Lower leg skin (tissue), 3 donors: ENCODE measurements at regions not wholly inside any gene's neighbourhood (a gene's known extent, or its start where the extent isn't known, plus 50 kb on each side); places are given as distances from the start of the nearest gene placed in this dataset.

Source experiments
- CTCF ChIP-seq, 3 donors: fragments of 450-650 bp; IDR thresholded peaks; one replicate each; pipeline ENCODE4 v1.5.1; 2016; ENCODE audit warnings: antibody characterized with exemption in 3 of 3, mild to moderate bottlenecking in 3 of 3, moderate library complexity in 2 of 3
- POLR2A ChIP-seq, 2 donors: fragments of 450-650 bp; IDR thresholded peaks; one replicate each; pipeline ENCODE4 v1.6.1; 2016 to 2017; ENCODE audit warnings: antibody characterized with exemption in 2 of 2, mild to moderate bottlenecking in 1 of 2, moderate library complexity in 1 of 2

GRCh38 chr18:24982831-24983230, 369.1 kb downstream of the ZNF521 start:
- TF ChIP-seq CTCF (IDR thresholded peaks at IDR 0.05): no peak
- no peak for TF ChIP-seq POLR2A (IDR thresholded peaks at IDR 0.05)
